ENCODE measurements at regions not wholly inside any gene's neighbourhood (a gene's known extent, or its start where the extent isn't known, plus 50 kb on each side); places are given as distances from the start of the nearest gene placed in this dataset.

- Histone ChIP-seq H3K79me2 (ENCODE audit: insufficient read depth, low read length) (no peaks in the 10 kb centered on the region), H3K9me3 (ENCODE audit: control insufficient read depth in 1 of 2, insufficient read depth in 1 of 2, low read depth in 1 of 2, low read length in 2 of 2) (no peaks in the 10 kb centered on the region), H3K9ac (ENCODE audit: low read length) (no peak overlapping the region), H2AFZ (ENCODE audit: low read depth, low read length, poor library complexity, severe bottlenecking) (no peak overlapping the region), H3K36me3 (ENCODE audit: control insufficient read depth in 1 of 2, insufficient read depth in 2 of 2, low read length in 2 of 2) (no peaks in the 10 kb centered on the region), H3K4me2 (ENCODE audit: low read length) (no peak overlapping the region), H3K27ac (ENCODE audit: low read depth, low read length) (no peak overlapping the region), H3K9me2 (ENCODE audit: insufficient read depth) (no peaks in the 10 kb centered on the region), H3K27me3 (ENCODE audit: insufficient read depth, low read length) (no peaks in the 10 kb centered on the region), H3K4me1 (ENCODE audit: control insufficient read depth in 1 of 2, insufficient read depth in 2 of 2, low read length in 2 of 2) (no peaks in the 10 kb centered on the region), H4K20me1 (ENCODE audit: insufficient read depth) (no peaks in the 10 kb centered on the region), H3K4me3 (replicated peaks in 1 of 2; ENCODE audit: low read depth in 1 of 2, low read length in 2 of 2) (no peak overlapping the region)
- BruUV-seq (replicated peaks): no TSS peak
- intact Hi-C loops (cut with micrococcal nuclease): no loop called here
- ATAC-seq (no peak), DNase-seq (ENCODE audit: low read depth, low spot score) (no peak)
- POLR2A ChIA-PET: no interaction called here
- CTCF ChIA-PET: no interaction called here
- TF ChIP-seq FOSL1 (IDR thresholded peaks at IDR 0.05; ENCODE audit: low read depth): no peak
- RAD21 ChIA-PET (ENCODE audit: low non-redundant PET in 1 of 2, low total read pairs in 2 of 2, uncharacterized antibody in 2 of 2, unreplicated experiment in 2 of 2): interaction anchor here in 1 of 2 experiments (0.6 kb wide), 1 partner anchor 189 kb away, joined by 3 read pairs; no protein-coding TSS in a partner anchor
These were observed 97.7 kb upstream of the PARD3 start for GRCh38 chr10:34912771-34913170.

GRCh38 chr10:34911661-34912205 is 96.6 kb upstream of the PARD3 start:
- Histone ChIP-seq H3K79me2 (ENCODE audit: insufficient read depth, low read length) (no peaks in the 10 kb centered on the region), H3K4me2 (ENCODE audit: low read length) (no peak overlapping the region), H3K9me2 (ENCODE audit: insufficient read depth) (no peaks in the 10 kb centered on the region), H4K20me1 (ENCODE audit: insufficient read depth) (no peaks in the 10 kb centered on the region), H3K27ac (ENCODE audit: low read depth, low read length) (no peak overlapping the region), H3K27me3 (ENCODE audit: insufficient read depth, low read length) (no peaks in the 10 kb centered on the region), H3K4me3 (replicated peaks in 1 of 2; ENCODE audit: low read depth in 1 of 2, low read length in 2 of 2) (no peak overlapping the region), H3K9ac (ENCODE audit: low read length) (no peak overlapping the region), H2AFZ (ENCODE audit: low read depth, low read length, poor library complexity, severe bottlenecking) (no peak overlapping the region), H3K4me1 (ENCODE audit: control insufficient read depth in 1 of 2, insufficient read depth in 2 of 2, low read length in 2 of 2) (no peaks in the 10 kb centered on the region), H3K9me3 (ENCODE audit: control insufficient read depth in 1 of 2, insufficient read depth in 1 of 2, low read depth in 1 of 2, low read length in 2 of 2) (no peaks in the 10 kb centered on the region), H3K36me3 (ENCODE audit: control insufficient read depth in 1 of 2, insufficient read depth in 2 of 2, low read length in 2 of 2) (no peaks in the 10 kb centered on the region)
- ChIA-PET CTCF (no interaction called here), POLR2A (no interaction called here), RAD21 (ENCODE audit: low non-redundant PET in 1 of 2, low total read pairs in 2 of 2, uncharacterized antibody in 2 of 2, unreplicated experiment in 2 of 2) (no interaction called here)
- no peak for DNase-seq (ENCODE audit: low read depth, low spot score)
- ATAC-seq: no peak
- intact Hi-C loops (cut with micrococcal nuclease): no loop called here
- no peak for TF ChIP-seq FOSL1 (IDR thresholded peaks at IDR 0.05; ENCODE audit: low read depth)
- TF ChIP-seq TCF7L2 (IDR thresholded peaks at IDR 0.05; ENCODE audit: borderline replicate concordance, extremely low read depth, insufficient read depth, insufficient read length): no peak
- no peak for TF ChIP-seq ZFX (IDR thresholded peaks at IDR 0.05)
- TF ChIP-seq REST (IDR thresholded peaks at IDR 0.05; ENCODE audit: low read depth): no peak
- no peak for TF ChIP-seq SIN3A (IDR thresholded peaks at IDR 0.05; ENCODE audit: low read depth)
- no peak for TF ChIP-seq POLR2AphosphoS5 (IDR thresholded peaks at IDR 0.05; ENCODE audit: low read depth, low read length)
- TF ChIP-seq JUND (IDR thresholded peaks at IDR 0.05): no peak
- TF ChIP-seq EZH2 (IDR thresholded peaks at IDR 0.05): no peak
- TF ChIP-seq ELF1 (IDR thresholded peaks at IDR 0.05; ENCODE audit: borderline replicate concordance, low read depth): no peak
- TF ChIP-seq RAD21 (IDR thresholded peaks at IDR 0.05; ENCODE audit: low read depth): no peak
- BruUV-seq (replicated peaks): no TSS peak
